CD4-positive, alpha-beta T cell treated with Interferon gamma for 1 hour (primary cell): ENCODE measurements at regions not wholly inside any gene's neighbourhood (a gene's known extent, or its start where the extent isn't known, plus 50 kb on each side); places are given as distances from the start of the nearest gene placed in this dataset.

Source experiments
- DNase-seq: peaks from one replicate; pipeline ENCODE4 v3.0.0-alpha.2; 2020

DNA sequence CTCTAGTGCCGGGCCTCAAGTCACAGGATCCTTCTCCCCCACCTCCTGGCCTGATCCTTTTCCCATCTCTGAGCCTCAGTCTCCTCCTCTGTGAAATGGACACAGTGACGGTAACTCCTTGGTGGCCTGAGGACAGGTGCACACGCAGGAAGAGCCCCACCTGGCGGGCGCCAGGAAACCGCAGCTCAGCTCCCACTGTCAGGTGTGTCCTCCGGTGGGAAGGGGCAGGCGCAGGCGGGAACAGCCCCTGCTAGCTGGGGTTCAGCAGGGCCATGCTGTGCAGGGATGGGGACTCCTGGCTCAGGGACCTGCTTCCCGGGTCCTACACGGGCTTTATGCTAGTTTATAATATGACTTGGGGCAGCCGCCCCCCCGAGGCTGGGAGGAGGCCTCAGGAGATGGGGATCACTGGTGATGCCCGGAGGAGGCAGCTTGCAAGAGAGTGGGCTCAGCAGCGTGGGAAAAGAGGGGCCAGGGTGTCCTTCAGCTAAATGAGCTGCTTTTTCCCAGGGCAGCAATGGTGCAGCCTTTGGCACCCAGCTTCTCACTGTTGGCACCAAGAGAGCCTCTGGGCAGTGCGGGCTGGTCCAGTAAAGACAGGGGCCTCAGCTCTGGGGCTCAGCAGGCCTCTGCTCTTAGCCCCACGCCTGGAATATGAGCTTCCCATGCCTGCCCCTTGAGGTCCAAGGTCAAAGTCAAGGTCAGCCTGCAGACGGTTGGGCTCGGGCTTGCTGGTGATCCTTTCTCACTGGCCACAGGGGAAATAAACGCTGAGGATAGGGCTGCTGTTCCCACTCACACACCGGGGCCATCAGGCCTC is 68.0 kb upstream of the FAM20C start:
- DNase-seq, result no peak

DNA sequence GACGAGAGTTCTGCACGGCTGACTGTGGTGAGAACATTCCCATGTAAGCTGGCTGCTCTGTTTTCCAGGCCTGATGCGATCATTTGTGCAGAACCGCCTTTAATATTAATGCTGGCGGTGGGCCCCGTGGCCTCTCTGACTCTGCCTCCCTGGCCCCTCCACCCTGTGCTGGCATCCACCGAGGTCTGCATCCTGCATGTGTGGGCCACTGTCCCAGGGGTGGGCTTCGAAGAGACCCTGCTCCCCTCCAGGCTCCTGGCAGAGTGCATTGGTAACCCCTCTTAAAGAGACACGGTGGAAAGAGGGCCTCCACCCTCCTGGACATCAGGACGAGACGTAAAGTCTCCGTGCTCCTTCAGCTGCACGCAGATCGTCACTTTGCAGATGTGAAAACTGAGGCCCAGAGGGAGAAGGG is 67.3 kb upstream of the FAM20C start:
- no peak for DNase-seq

DNA sequence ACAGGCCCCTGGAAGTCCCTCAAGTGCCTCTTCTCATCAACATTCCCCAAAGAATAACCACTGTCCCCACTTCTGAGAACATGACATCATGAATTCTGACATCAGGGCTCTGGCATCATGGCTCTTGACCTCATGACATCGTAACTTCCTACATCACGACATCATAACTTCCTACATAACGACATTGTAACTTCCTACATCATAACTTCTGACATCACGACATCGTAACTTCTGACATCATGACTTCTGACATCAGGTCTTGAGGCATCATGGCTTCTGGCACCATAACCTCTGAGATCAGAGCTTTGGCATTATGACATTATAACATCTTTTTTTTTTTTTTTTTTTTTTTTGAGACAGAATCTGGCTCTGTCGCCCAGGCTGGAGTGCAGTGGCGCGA is 66.7 kb upstream of the FAM20C start:
- no peak for DNase-seq

DNA sequence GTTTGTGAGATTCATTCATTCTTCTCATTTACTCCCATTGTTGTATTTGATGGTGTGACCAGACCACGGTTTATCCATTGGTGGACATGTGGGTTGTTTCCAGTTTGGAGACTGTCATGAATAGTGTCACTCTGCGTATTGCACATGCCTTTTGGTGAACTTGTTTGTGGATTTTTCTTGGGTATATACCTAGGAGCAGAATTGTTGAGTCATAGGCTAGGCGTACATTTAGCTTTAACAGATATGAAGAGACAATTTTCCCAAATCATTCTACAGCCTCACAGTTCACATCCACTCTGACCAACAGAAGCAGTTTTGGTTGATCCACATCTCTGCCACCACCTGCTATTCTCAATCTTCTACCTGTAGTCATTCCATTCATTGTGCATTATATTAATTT is 66.0 kb upstream of the FAM20C start:
- DNase-seq, result no peak

DNA sequence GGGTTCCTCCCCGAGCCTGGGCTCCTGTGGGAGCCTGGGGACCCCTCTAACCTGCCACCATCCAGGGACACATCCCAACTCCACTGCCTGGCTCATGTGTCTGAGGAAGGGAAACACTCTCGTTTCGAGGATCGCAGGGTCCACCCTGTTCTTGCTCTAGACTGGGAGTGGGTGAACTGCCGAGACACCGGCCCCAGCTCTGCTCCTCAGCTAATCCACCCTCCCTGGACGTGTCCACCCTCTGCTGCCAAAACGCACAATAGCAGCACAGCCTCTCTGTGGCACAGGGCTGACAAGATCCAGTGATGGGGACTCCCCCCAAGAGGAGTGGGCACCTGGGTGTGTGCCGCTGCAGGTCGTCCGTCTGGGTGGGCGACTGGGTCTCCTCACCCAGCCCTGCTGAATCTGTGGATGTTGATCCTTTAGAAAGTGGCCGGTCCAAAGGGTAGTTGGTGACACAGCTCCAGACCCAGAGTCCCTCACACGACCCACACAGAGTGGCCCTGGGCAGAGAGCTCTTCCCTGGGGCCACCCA is 65.2 kb upstream of the FAM20C start:
- DNase-seq, result no peak

DNA sequence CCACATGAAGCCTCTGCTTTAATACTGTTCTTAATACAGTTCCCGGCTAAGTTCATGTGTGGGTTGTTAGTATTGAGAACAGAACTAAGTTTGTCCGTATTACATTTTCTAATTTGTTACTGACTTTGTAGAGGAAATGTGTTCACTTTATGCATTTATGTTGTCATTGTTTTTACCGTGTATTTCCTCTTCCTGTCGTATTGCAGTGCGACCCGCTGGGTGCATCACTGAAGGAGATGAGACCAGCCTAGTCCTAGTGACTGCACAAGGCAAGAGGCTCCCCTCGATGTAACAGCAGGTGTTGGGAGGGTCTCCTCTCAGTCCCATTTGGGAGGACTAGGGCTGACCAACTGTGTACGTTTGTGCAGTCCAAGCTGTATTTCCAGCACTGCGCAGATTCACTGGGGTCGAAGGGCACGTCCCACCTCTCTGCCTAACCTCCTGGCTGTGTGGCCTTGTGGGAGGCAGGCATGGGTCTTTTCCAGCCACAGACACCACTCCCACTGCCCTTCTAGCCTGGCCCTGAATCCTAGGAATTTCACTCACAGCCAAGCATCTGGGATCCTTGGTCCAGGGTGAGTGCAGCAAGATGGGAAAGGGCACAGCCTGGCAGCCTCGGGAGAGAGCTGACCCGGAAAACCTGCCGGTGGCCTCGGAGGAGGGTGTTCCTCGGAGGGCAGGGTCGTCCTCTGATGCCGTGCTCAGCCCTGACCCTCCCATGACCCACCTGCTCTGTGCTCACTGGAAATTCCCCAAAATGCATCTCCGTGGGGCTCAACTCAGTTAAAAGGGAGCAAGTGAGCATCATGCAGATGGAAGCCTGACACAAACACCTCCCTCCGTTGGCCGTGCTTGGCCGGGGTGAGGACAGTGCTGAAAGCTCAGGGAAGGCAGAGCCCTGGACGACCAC is 63.9 kb upstream of the FAM20C start:
- no peak for DNase-seq

DNA sequence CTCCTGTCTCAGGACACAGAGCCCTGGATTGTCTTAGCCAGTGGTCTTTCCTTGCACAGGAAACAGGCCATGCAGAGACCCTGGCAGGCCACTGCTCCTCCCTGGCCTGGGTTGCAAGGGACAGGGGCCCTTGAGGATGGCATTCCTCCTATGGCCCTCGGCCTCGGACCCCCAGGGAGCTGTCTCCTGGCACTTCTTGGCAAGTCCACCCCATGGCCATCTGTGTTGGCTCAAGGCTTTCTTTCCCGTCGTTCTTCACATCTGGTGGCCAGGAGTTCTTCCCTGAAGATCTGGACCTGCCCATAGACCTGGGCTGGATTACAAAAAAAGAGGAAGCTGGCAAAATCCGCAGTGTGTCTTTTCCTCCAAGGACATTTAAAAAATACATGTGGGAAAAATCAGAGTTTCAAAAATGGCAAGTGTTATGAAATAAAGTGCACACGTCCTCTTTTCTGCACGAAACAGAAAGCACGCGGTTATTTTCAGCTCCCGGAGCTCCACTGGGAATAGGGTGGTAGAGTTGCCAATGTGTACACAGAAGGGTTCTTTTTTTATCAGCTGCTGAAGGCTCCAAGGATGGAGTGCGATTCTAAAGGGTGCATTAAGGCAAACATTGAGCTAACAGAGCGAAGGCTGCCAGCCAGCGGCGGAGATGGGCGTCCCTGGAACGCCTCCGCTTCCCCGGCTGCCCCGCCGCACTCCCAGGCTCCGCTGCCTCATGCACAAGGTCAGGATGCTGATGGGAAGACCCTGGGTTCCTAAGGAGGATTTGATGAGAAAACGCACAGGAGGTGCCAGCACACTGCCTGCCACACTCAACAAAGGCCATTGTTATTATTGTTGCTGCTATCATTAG is 62.8 kb upstream of the FAM20C start:
- DNase-seq, result no peak

DNA sequence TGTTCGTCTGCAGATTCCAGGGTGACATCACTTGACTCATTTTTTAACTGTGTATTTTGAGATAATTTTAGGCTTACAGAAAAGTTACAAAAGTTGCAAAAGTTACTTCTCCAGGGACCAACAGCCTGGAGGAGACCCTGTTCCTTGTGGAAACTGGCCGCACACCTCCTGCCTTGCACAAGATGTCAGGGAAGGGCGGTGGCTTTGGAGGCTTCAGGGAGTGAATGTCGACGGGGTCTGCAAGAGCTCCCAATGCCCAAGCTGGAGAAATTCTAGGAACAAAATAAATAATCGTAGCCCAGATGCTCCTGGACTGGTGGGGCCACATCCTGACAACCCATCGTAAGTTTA is 62.2 kb upstream of the FAM20C start:
- no peak for DNase-seq

DNA sequence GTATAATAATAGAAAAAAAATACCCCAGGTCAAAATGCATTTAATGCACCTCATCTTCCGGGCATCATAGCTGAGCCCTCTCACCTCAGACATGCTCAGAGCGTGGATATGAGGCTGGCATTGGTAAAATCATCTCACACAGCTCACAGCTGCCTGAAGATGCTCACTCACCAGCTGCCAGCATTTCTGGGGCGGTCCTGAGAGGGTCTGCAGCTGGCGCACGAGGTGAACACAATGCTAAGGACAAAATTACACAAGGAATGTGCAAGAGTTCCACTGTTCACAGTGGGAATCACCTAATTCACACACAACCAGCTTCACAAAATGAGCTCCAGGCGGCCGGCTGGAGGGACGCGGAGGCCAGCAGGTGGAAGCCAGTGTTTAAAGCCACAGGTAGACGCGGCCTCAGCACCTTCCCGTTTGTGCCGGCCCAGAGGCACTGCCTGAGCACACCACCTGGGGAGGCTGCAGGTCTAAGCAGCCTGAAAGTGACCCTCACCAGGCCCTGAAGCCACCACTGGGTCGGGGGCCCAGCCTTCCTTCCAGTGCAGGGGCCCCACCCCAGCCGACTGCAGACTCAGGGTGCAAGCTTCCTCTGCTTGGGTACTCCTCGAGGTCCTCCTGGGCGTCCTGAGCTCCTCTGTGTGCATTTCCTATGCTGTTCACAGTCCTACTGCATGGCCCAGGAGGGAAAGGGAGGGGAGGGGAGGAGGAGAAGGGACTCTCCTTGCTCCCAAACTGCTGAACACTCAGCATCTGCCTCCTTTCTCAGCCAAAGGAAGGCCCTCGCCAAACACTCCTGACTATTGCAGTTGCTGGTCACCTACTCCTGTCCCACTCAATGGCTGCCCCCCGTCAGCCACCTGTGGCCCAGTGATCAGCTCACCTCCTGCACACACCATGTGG is 61.2 kb upstream of the FAM20C start:
- no peak for DNase-seq

DNA sequence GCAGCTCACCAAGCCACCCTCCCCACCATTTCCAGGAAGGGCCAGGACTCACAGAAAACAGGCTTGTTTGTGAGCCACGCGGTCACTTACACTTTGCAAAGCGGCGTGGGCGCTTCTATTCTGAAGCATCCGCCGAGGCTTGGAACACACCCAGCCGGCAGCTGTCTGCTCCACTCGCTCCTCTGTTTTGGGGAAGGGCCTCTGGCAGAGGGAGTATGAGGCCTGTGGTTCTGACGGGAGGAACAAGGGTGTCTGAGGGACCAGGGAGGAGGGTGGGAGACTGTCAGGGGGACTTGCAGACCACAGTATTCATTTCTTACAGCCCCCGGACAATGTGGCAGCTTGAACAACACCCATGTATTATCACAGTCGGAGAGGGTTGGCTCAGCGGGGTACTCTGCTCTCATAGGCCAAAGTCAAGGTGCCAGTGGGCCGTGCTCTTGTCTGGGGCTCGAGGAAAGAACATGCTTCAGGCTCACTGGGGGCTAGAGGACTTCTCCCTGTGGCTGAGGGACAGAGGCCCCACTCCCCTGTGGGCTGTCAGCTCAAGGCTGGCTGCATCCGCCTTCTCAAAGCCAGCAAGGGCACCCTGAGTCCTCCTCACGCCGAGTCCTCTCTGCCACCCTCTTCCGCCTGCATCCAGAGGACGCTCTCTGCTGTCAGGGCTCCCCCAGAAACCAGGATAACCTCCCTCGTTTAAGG is 60.4 kb upstream of the FAM20C start:
- no peak for DNase-seq

DNA sequence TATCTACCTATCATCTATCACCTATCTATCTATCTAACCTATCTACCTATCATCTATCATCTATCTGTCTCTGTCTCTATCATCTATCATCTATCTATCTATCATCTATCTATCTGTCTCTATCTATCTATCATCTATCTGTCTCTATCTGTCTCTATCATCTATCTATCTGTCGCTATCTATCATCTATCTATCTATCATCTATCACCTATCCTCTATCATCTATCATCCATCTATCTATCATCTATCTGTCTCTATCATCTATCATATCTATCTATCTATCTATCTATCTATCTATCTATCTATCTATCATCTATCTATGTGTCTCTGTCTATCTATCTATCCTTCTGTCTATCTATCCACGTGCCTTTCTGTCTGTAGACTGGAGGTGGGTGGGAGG is 59.5 kb upstream of the FAM20C start:
- no peak for DNase-seq

DNA sequence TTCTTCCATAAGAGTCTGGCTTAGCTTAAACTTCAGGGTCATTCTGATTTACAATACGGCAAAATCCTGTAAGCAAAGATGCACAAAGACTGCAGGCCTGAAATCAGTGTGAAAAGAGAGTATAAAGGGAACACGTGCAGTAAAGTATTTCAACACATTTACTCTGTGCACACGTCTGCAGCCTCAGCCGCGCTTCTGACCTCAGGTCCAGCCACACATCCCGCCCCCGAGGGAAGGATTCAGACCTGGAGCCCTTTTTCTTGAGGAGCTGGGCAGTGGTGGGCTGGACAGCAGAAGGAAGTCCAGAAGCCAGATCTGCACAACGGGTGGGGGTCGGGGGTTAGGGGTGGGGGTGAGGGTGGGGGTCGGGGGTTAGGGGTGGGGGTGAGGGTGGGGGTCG is 58.9 kb upstream of the FAM20C start:
- no peak for DNase-seq

DNA sequence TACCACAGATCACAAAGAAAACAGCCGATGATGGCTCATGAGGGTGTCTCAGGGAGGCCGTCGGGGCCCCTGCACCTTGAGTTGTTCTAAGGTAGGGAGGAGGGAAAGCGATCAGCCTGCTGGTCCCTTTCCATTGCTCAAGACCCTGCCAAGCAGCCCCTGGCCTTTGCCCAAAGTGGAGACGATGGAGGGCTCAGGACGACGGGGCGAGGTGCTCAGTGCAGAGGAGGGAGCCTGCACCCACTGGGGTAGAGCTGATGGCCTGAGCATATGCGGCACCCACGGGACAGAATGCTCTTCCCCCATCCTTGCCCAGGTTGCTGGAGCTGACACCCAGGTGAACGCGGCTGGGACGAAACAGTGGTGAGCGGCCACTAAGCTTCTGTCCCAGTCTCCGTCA is 58.3 kb upstream of the FAM20C start:
- DNase-seq, result no peak

DNA sequence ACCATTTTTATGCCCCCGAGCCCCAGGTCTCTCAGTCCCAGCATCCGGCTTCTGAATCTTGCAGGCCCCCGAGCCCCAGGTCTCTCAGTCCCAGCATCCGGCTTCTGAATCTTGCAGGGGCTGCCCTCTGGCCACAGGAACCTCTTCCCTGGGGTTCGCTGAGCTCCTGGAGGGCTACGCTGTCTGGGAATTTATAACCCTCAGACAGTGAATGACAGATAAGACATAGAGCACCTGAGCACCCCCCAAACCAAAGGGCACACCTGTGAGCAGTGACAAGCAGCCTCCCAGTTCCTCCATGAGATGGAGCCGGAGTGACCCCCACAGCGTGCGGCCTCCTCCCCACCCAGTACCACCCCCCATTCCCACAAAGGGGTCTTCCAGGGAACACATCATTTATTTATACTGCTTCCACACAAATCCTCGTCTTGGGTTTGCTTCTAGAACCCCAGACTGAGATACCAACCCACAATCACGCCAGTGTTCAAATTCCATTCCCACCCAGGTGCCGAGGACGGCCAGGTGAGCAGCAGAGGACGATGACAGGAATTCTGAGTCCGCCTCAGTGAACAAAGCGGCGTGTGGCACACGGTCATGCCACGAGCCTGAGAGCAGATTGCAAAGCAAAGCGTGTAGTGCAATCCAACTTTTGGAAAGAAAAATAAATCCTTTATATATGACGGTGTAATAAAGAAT is 57.7 kb upstream of the FAM20C start:
- DNase-seq, result no peak

DNA sequence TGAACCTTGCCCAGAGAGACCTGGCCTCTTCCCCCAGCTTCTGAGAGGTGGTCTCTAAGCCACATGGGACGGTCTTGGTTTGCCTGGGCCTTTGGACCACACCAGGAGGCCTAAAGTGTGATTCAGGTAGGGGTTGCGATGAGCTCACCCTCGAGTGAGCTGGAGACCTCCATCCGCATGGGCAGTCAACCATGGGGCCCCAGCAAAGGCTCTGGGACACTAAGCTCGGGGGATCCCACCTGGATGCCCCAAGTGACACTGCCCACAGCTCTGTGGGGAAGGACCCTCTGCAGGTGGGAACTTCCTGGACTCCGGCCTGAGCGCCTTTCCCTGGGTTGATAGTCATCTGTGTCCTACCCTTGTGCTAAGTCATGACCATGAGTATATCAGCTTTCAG is 57.1 kb upstream of the FAM20C start:
- DNase-seq, result no peak

DNA sequence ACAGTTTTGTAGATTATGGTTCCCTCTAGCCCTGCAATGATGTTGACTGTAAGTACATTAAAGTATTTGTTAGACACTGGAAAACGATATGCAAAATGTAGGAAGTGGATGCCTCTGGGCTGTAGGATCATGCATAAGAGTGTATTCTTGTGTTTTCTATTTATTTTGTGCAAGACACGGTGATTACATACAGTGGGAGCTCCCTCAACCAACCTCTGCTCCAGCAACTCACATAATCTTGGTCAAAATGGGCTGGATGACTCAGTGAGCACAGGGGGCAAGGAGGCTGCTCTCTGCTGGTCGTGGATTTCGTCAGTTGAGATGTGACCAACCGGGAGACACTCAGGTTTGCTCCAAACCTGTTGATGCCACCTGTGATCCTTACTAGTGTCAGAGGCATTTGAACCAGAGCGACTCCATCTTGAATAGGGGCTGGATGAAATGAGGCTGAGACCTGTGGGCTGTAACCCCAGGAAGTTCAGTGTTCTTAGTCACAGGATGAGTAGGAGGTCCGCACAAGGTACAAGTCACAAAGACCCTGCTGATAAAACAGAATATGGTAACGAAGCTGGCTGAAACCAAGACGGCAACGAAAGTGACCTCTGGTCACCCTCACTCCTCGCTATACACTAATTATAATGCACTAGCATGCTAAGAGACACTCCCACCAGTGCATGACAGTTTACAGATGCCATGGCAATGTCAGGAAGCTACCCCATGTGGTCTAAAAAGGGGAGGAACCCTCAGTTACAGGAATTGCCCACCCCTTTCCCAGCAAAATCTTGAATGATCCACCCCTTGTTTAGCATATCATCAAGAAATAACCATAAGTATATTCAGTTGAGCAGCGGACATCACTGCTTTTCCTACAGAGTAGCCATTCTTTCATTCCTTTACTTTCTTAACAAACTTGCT is 56.4 kb upstream of the FAM20C start:
- DNase-seq, result no peak

DNA sequence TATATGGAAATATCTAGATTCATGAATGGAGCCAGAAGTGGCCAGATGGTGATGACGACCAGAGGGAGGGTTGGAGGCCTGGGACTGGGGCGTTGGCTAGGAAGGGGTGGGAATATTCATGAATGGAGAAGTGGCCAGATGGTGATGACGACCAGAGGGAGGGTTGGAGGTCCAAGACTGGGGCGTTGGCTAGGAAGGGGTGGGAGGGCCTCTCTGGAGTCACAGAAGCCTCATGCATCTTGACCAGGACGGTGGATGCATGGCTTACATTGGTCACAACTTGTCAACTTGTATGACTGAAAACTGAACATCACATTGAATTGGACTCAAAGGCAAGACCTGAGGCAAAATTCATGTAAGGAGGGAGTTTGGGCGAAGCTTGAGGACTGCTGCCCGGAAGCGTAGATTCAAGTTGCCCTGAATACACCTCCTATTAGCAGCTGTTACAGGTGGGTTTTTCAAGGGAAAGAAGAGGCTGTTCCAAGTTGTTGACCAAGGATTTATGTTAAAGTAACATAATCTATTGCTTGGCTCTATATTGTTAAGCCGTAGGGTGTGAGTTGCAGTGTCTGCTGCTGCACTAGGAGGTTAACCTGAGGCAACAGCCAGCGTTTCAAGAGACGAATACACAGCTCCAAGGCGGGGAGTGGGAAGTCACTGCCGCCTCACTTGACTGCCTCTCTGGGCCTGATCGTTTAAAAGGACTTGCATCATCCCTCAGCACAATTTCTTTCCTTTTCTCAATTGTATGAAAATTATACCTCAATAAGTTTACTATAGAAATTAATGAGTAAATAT is 55.1 kb upstream of the FAM20C start:
- DNase-seq, result no peak

DNA sequence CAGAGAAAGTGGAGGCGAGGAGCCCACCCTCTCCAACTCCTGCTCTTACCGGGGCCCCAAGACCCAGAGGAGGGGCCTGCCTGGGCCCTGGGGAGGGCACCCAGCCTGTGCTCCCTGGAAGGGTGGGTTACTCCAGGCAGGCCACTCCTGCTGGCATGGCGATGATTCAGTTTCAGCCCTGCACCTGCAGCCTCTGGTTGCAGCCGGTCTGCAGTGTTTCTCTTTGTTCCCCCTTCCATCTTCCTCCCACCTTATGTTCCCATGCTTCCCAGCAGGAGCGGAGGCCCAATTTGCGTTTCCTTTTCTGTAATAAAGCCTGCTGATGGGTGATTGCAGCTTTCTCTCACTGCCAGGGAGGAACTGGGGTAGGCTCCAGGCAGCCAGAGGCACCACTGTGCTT is 53.2 kb upstream of the FAM20C start:
- no peak for DNase-seq
